IMR-90 (cell line): ENCODE measurements at regions not wholly inside any gene's neighbourhood (a gene's known extent, or its start where the extent isn't known, plus 50 kb on each side); places are given as distances from the start of the nearest gene placed in this dataset.
A peak's percentile ranks its signal among the peaks of the same experiment; 100 is the strongest.

Source experiments
- ATAC-seq: fragments of 200-7000 bp; cut with Tn5 transposase; 2 replicates; pipeline ENCODE4 v1.9.1; 2020; ENCODE audit warnings: low read depth, mild to moderate bottlenecking, moderate library complexity
- BruUV-seq: library from RNA; stranded (reverse); fragments of 400-500 nt; replicated peaks from 2 replicates; lab custom pipeline; 2021; lab: Mats Ljungman, UMichigan
- CTCF ChIA-PET: fragments of 300-600 bp; formaldehyde crosslinking; extraction: SDS; loops from one replicate; lab custom pipeline; 2021; ENCODE audit warnings: antibody characterized with exemption; lab: Yijun Ruan, JAX
- POLR2A ChIA-PET: fragments of 300-600 bp; sonication (Branson Sonifier 250); formaldehyde crosslinking; loops from one replicate; lab custom pipeline; 2022; ENCODE audit warnings: antibody characterized with exemption; ENCODE audit not compliant: unreplicated experiment; lab: Charles Lee
- DNase-seq: peaks from one replicate; pipeline ENCODE4 v3.0.0; 2013
- H2AFZ ChIP-seq: replicated peaks from 2 replicates; pipeline ENCODE3; 2013; ENCODE audit warnings: low read length, mild to moderate bottlenecking; ENCODE audit not compliant: poor library complexity
- H2AK5ac ChIP-seq: 2 replicates; pipeline ENCODE4 v1.6.1; 2013; ENCODE audit warnings: low read depth, low read length, inconsistent platforms
- H2AK9ac ChIP-seq: replicated peaks from 2 replicates; pipeline ENCODE3; 2013; ENCODE audit warnings: mild to moderate bottlenecking, low read depth, low read length, moderate library complexity; ENCODE audit not compliant: poor library complexity
- H2BK120ac ChIP-seq: 2 replicates; pipeline ENCODE4 v1.6.1; 2013; ENCODE audit warnings: low read depth, low read length, inconsistent platforms
- H2BK15ac ChIP-seq: 3 replicates; pipeline ENCODE4 v1.6.1; 2013; ENCODE audit warnings: low read depth, low read length, inconsistent platforms
- H2BK20ac ChIP-seq: 2 replicates; pipeline ENCODE4 v1.6.1; 2013; ENCODE audit warnings: low read depth, mild to moderate bottlenecking, inconsistent platforms, low read length, moderate library complexity
- H2BK5ac ChIP-seq: 2 replicates; pipeline ENCODE4 v1.6.1; 2013; ENCODE audit warnings: mild to moderate bottlenecking, low read depth, low read length, inconsistent platforms; ENCODE audit not compliant: poor library complexity, severe bottlenecking
- H3K14ac ChIP-seq: replicated peaks from 2 replicates; pipeline ENCODE4 v1.6.1; 2013; ENCODE audit warnings: low read depth, low read length, inconsistent platforms
- H3K18ac ChIP-seq: 2 replicates; pipeline ENCODE4 v1.6.1; 2013; ENCODE audit warnings: low read depth, low read length, control low read depth
- H3K23ac ChIP-seq: 2 replicates; pipeline ENCODE4 v1.6.1; 2013; ENCODE audit warnings: low read depth, low read length, inconsistent platforms
- H3K27ac ChIP-seq: 2 replicates; pipeline ENCODE4 v1.5.1; 2013; ENCODE audit warnings: mild to moderate bottlenecking, control low read depth, low read length; ENCODE audit not compliant: insufficient read depth
- H3K27me3 ChIP-seq: 2 replicates; pipeline ENCODE4 v1.6.1; 2013; ENCODE audit warnings: low read length; ENCODE audit not compliant: control insufficient read depth, insufficient read depth
- H3K36me3 ChIP-seq: 2 replicates; pipeline ENCODE4 v1.6.1; 2013; ENCODE audit warnings: low read length, mixed read lengths; ENCODE audit not compliant: control insufficient read depth, insufficient read depth
- H3K4ac ChIP-seq: 2 replicates; pipeline ENCODE4 v1.6.1; 2013; ENCODE audit warnings: low read depth, low read length, inconsistent platforms
- H3K4me1 ChIP-seq: 2 replicates; pipeline ENCODE4 v1.6.1; 2013; ENCODE audit warnings: low read length, mixed read lengths; ENCODE audit not compliant: control insufficient read depth, insufficient read depth
- H3K4me2 ChIP-seq: 2 replicates; pipeline ENCODE4 v1.6.1; 2013; ENCODE audit warnings: low read depth, mild to moderate bottlenecking, control low read depth, low read length, moderate library complexity
- H3K4me3 ChIP-seq: 2 replicates; pipeline ENCODE4 v1.5.1; 2013; ENCODE audit warnings: low read depth, mild to moderate bottlenecking, control low read depth, low read length, moderate library complexity; ENCODE audit not compliant: insufficient read depth
- H3K56ac ChIP-seq: 2 replicates; pipeline ENCODE4 v1.6.1; 2013; ENCODE audit warnings: low read length, inconsistent platforms; ENCODE audit not compliant: insufficient read depth; ENCODE audit errors: extremely low read depth
- H3K79me1 ChIP-seq, 2 experiments: 2 replicates each; pipeline ENCODE4 v1.6.1; 2013; ENCODE audit warnings: low read length in 2 of 2, inconsistent platforms in 1 of 2, low read depth in 1 of 2
- H3K9ac ChIP-seq: 2 replicates; pipeline ENCODE4 v1.6.1; 2013; ENCODE audit warnings: low read depth, low read length, control low read depth
- H3K9me1 ChIP-seq: 2 replicates; pipeline ENCODE4 v1.6.1; 2013; ENCODE audit warnings: low read length, inconsistent platforms; ENCODE audit not compliant: insufficient read depth
- H3K9me3 ChIP-seq: 2 replicates; pipeline ENCODE4 v1.6.1; 2013; ENCODE audit warnings: low read length; ENCODE audit not compliant: control insufficient read depth, insufficient read depth
- H4K20me1 ChIP-seq: 2 replicates; pipeline ENCODE4 v1.6.1; 2013; ENCODE audit warnings: low read length, inconsistent platforms; ENCODE audit not compliant: insufficient read depth
- H4K5ac ChIP-seq: 2 replicates; pipeline ENCODE4 v1.6.1; 2013; ENCODE audit warnings: mild to moderate bottlenecking, low read depth, low read length, control low read depth
- H4K8ac ChIP-seq, 2 experiments: 2 replicates each; pipeline ENCODE4 v1.6.1; 2013; ENCODE audit warnings: low read depth in 2 of 2, low read length in 2 of 2, control low read depth in 1 of 2, inconsistent platforms in 1 of 2
- H4K91ac ChIP-seq: 2 replicates; pipeline ENCODE4 v1.6.1; 2013; ENCODE audit warnings: low read depth, low read length, inconsistent platforms; ENCODE audit not compliant: insufficient read depth
- BHLHE40 ChIP-seq: fragments of 150-350 bp; IDR thresholded peaks from 2 replicates; pipeline ENCODE4 v1.6.1; 2016; ENCODE audit warnings: mild to moderate bottlenecking, low read depth, low read length
- CEBPB ChIP-seq: IDR thresholded peaks from 2 replicates; pipeline ENCODE4 v1.6.1; 2012; ENCODE audit warnings: low read depth, low read length, improper control_type of control experiment
- CHD1 ChIP-seq: IDR thresholded peaks from 2 replicates; pipeline ENCODE4 v1.6.1; 2012; ENCODE audit warnings: low read depth, low read length, improper control_type of control experiment
- CTCF ChIP-seq: conservative IDR thresholded peaks from 2 replicates; pipeline ENCODE4 v1.5.1; 2012; ENCODE audit warnings: mild to moderate bottlenecking, low read depth, low read length, improper control_type of control experiment
- ELK1 ChIP-seq: fragments of 150-350 bp; IDR thresholded peaks from 2 replicates; pipeline ENCODE4 v1.6.1; 2016; ENCODE audit warnings: low read depth, mild to moderate bottlenecking, low read length, moderate library complexity, borderline replicate concordance
- FOS ChIP-seq: fragments of 150-350 bp; IDR thresholded peaks from 2 replicates; pipeline ENCODE4 v1.6.1; 2016; ENCODE audit warnings: low read depth, low read length
- MAFK ChIP-seq: IDR thresholded peaks from 2 replicates; pipeline ENCODE4 v1.6.1; 2012; ENCODE audit warnings: low read depth, low read length, improper control_type of control experiment
- MAZ ChIP-seq: IDR thresholded peaks from 2 replicates; pipeline ENCODE4 v1.6.1; 2012; ENCODE audit warnings: low read depth, mild to moderate bottlenecking, low read length, improper control_type of control experiment, moderate library complexity, borderline replicate concordance
- NFE2L2 ChIP-seq: fragments of 150-350 bp; IDR thresholded peaks from 2 replicates; pipeline ENCODE4 v1.6.1; 2016; ENCODE audit warnings: low read depth, mild to moderate bottlenecking, low read length
- POLR2A ChIP-seq: IDR thresholded peaks from 2 replicates; pipeline ENCODE4 v1.6.1; 2012; ENCODE audit warnings: mild to moderate bottlenecking, low read depth, low read length
- RAD21 ChIP-seq: IDR thresholded peaks from 2 replicates; pipeline ENCODE4 v1.6.1; 2012; ENCODE audit warnings: low read length, improper control_type of control experiment
- RCOR1 ChIP-seq: IDR thresholded peaks from 2 replicates; pipeline ENCODE4 v1.6.1; 2012; ENCODE audit warnings: mild to moderate bottlenecking, low read length, improper control_type of control experiment; ENCODE audit not compliant: insufficient replicate concordance
- RFX5 ChIP-seq: IDR thresholded peaks from 2 replicates; pipeline ENCODE4 v1.8.0; 2012; ENCODE audit warnings: low read depth, mild to moderate bottlenecking, low read length, moderate library complexity
- SMC3 ChIP-seq: fragments of 150-350 bp; IDR thresholded peaks from 2 replicates; pipeline ENCODE4 v1.6.1; 2016; ENCODE audit warnings: low read depth, mild to moderate bottlenecking, antibody characterized with exemption, low read length, moderate library complexity
- USF2 ChIP-seq: fragments of 150-350 bp; IDR thresholded peaks from 2 replicates; pipeline ENCODE4 v1.6.1; 2017; ENCODE audit warnings: mild to moderate bottlenecking, antibody characterized with exemption, low read length, low read depth
- dilution Hi-C: fragments of 300-500 bp; cut with HindIII; formaldehyde crosslinking; loops from one replicate; pipeline ENCODE4 v1.14.3; 2018; ENCODE audit warnings: low sequenced_read_pairs; ENCODE audit not compliant: unreplicated experiment
- in situ Hi-C: fragments of 300-500 bp; cut with MboI; formaldehyde crosslinking; loops from 3 replicates; pipeline ENCODE4 v1.14.3; 2019; ENCODE audit warnings: low sequenced_read_pairs, inconsistent platforms, mixed read lengths
- intact Hi-C: fragments of 100-400 bp; cut with micrococcal nuclease; formaldehyde crosslinking; loops from 2 replicates; pipeline ENCODE4 v1.10.0; 2022

- H3K79me1 ChIP-seq: no peaks in the 10 kb centered on the region
- H3K4me1 ChIP-seq: peaks cover 2% of the 10 kb centered on the region
- H3K9me3 ChIP-seq: no peaks in the 10 kb centered on the region
- no peak overlapping the region for H3K4me3 ChIP-seq
- H2BK20ac ChIP-seq: peak overlapping the region; percentile 65
- H4K8ac ChIP-seq: no peak overlapping the region
- no peak for TF ChIP-seq RFX5
- no peak for TF ChIP-seq FOS
- no peak for TF ChIP-seq RCOR1
- no peak for TF ChIP-seq MAFK
- no peak for TF ChIP-seq RAD21
- no peak for TF ChIP-seq CEBPB
- TF ChIP-seq BHLHE40: no peak
- TF ChIP-seq SMC3: no peak
- TF ChIP-seq POLR2A: no peak
- no peak for TF ChIP-seq CTCF
- no peak for TF ChIP-seq CHD1
- TF ChIP-seq ELK1: no peak
- no peak for TF ChIP-seq MAZ
- no peak for TF ChIP-seq NFE2L2
- TF ChIP-seq USF2: no peak
- in situ Hi-C loops: no loop called here
- peak overlapping the region; percentile 17; the same call in 1 of the 2 replicates for H3K4me2 ChIP-seq
- H3K9me1 ChIP-seq: no peaks in the 10 kb centered on the region
- ChIA-PET POLR2A (no interaction called here), CTCF (no interaction called here)
- no peaks in the 10 kb centered on the region for H4K20me1 ChIP-seq
- H4K5ac ChIP-seq: no peak overlapping the region
- no peaks in the 10 kb centered on the region for H3K36me3 ChIP-seq
- DNase-seq (peak; percentile 40), ATAC-seq (peak; percentile 90)
- no TSS peak for BruUV-seq
- no peak overlapping the region for H3K23ac ChIP-seq
- no peak overlapping the region for H3K27ac ChIP-seq
- peak overlapping the region; percentile 31 for H3K14ac ChIP-seq
- H2AK5ac ChIP-seq: no peak overlapping the region; the same call in 1 of the 2 replicates
- H3K56ac ChIP-seq: no peak overlapping the region; the same call in 1 of the 2 replicates
- H3K4ac ChIP-seq: peak overlapping the region; percentile 66
- intact Hi-C loops: no loop called here
- H3K9ac ChIP-seq: no peak overlapping the region
- peak overlapping the region; percentile 65 for H2AFZ ChIP-seq
- dilution Hi-C loops: no loop called here
- no peaks in the 10 kb centered on the region for H3K27me3 ChIP-seq
- H4K91ac ChIP-seq: 0 out of 2 replicates have a peak overlapping the region, but pooled peaks have one; percentile 32
- H2BK15ac ChIP-seq: no peak overlapping the region
- H3K18ac ChIP-seq: no peak overlapping the region
- H2AK9ac ChIP-seq: no peak overlapping the region
- no peak overlapping the region for H2BK5ac ChIP-seq
- H2BK120ac ChIP-seq: peak overlapping the region; percentile 74; the same call in 1 of the 2 replicates
Observed at GRCh38 chr4:135256111-135256510, 1054.5 kb upstream of the PABPC4L start.
